CD4-positive, alpha-beta T cell (primary cell): ENCODE measurements at regions not wholly inside any gene's neighbourhood (a gene's known extent, or its start where the extent isn't known, plus 50 kb on each side); places are given as distances from the start of the nearest gene placed in this dataset.

ENCODE experiments used
- ATAC-seq: fragments of 200-7000 bp; cut with Tn5 transposase; one replicate; pipeline ENCODE4 v1.10.0; 2022; ENCODE audit warnings: mild to moderate bottlenecking; ENCODE audit not compliant: poor library complexity
- CTCF ChIA-PET: fragments of 350-600 bp; sonication (Branson Sonifier 250); formaldehyde crosslinking; loops from one replicate; lab custom pipeline; 2021; ENCODE audit warnings: antibody characterized with exemption, inconsistent platforms; lab: Charles Lee
- POLR2A ChIA-PET: fragments of 350-600 bp; sonication (Branson Sonifier 250); formaldehyde crosslinking; loops from one replicate; lab custom pipeline; 2021; ENCODE audit warnings: antibody characterized with exemption, inconsistent platforms; lab: Charles Lee
- DNase-seq, 14 experiments: peaks; one replicate each; pipeline ENCODE4 v3.0.0-alpha.2; 2013 to 2020; ENCODE audit warnings: mixed read lengths in 2 of 14
- H3K27ac ChIP-seq, 2 donors: one replicate each; pipeline versions ENCODE4 v1.5.1 to v1.7.0; 2013; ENCODE audit warnings: low read length in 2 of 2, low read depth in 1 of 2, mild to moderate bottlenecking in 1 of 2
- H3K27me3 ChIP-seq, 2 experiments: 1 replicate in 1 of 2; 2 replicates in 1 of 2; pipeline versions ENCODE4 v1.6.1 to v1.7.0; 2013; ENCODE audit warnings: low read length in 2 of 2, control low read depth in 1 of 2, mild to moderate bottlenecking in 1 of 2, moderate library complexity in 1 of 2; ENCODE audit not compliant: insufficient read depth in 2 of 2, control insufficient read depth in 1 of 2
- H3K36me3 ChIP-seq: one replicate; pipeline ENCODE4 v1.6.1; 2013; ENCODE audit warnings: low read length, control low read depth; ENCODE audit not compliant: insufficient read depth
- H3K4me1 ChIP-seq: one replicate; pipeline ENCODE4 v1.6.1; 2013; ENCODE audit warnings: low read length, control low read depth; ENCODE audit not compliant: insufficient read depth
- H3K4me3 ChIP-seq: one replicate; pipeline ENCODE4 v1.5.1; 2013; ENCODE audit warnings: mild to moderate bottlenecking, low read length, moderate library complexity
- H3K9me3 ChIP-seq, 2 experiments: 1 replicate in 1 of 2; 2 replicates in 1 of 2; pipeline versions ENCODE4 v1.6.1 to v1.7.0; 2013; ENCODE audit warnings: low read length in 2 of 2, mild to moderate bottlenecking in 2 of 2, control low read depth in 1 of 2, moderate library complexity in 1 of 2; ENCODE audit not compliant: control insufficient read depth in 1 of 2, insufficient read depth in 1 of 2
- H3K27ac Mint-ChIP-seq: one replicate; pipeline ENCODE4 v1.8.0; 2020; ENCODE audit warnings: mixed read lengths
- H3K27me3 Mint-ChIP-seq: one replicate; pipeline ENCODE4 v1.8.0; 2021; ENCODE audit warnings: mixed read lengths
- H3K36me3 Mint-ChIP-seq: one replicate; pipeline ENCODE4 v1.8.0; 2021; ENCODE audit warnings: low read depth, mixed read lengths
- H3K4me1 Mint-ChIP-seq: one replicate; pipeline ENCODE4 v1.8.0; 2021; ENCODE audit warnings: low read depth, mixed read lengths
- H3K4me3 Mint-ChIP-seq: one replicate; pipeline ENCODE4 v1.8.0; 2020; ENCODE audit warnings: mild to moderate bottlenecking, mixed read lengths
- H3K9me3 Mint-ChIP-seq: one replicate; pipeline ENCODE4 v1.8.0; 2020; ENCODE audit warnings: mixed read lengths
- intact Hi-C, 2 experiments: fragments of 100-400 bp; cut with DNase I in 1 of 2; cut with micrococcal nuclease in 1 of 2; formaldehyde crosslinking; loops; one replicate each; pipeline versions ENCODE4 v1.15.1 to v1.9.0; 2023 to 2025; cut with DNase I, micrococcal nuclease
- TF ChIP-seq, protein P1 (sequence below): fragments of 200-600 bp; IDR thresholded peaks from one replicate; pipeline ENCODE4 v1.8.0; 2022; ENCODE audit warnings: antibody characterized with exemption, mild to moderate bottlenecking

- ChIA-PET POLR2A (no interaction called here), CTCF (no interaction called here)
- H3K36me3 ChIP-seq: no peaks in the 10 kb centered on the region
- H3K27me3 ChIP-seq: no peaks in the 10 kb centered on the region
- H3K9me3 ChIP-seq: no peaks in the 10 kb centered on the region
- DNase-seq (no peak), ATAC-seq (no peak)
- H3K4me1 ChIP-seq: no peaks in the 10 kb centered on the region
- TF ChIP-seq, protein P1, sequence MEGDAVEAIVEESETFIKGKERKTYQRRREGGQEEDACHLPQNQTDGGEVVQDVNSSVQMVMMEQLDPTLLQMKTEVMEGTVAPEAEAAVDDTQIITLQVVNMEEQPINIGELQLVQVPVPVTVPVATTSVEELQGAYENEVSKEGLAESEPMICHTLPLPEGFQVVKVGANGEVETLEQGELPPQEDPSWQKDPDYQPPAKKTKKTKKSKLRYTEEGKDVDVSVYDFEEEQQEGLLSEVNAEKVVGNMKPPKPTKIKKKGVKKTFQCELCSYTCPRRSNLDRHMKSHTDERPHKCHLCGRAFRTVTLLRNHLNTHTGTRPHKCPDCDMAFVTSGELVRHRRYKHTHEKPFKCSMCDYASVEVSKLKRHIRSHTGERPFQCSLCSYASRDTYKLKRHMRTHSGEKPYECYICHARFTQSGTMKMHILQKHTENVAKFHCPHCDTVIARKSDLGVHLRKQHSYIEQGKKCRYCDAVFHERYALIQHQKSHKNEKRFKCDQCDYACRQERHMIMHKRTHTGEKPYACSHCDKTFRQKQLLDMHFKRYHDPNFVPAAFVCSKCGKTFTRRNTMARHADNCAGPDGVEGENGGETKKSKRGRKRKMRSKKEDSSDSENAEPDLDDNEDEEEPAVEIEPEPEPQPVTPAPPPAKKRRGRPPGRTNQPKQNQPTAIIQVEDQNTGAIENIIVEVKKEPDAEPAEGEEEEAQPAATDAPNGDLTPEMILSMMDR: no peak
- intact Hi-C loops: no loop called here
- no peak overlapping the region for H3K4me3 ChIP-seq
- Mint-ChIP-seq H3K27ac (no peak overlapping the region), H3K4me3 (no peak overlapping the region), H3K4me1 (no peaks in the 10 kb centered on the region), H3K9me3 (no peaks in the 10 kb centered on the region), H3K36me3 (no peaks in the 10 kb centered on the region), H3K27me3 (peaks cover 19% of the 10 kb centered on the region)
- no peak overlapping the region for H3K27ac ChIP-seq
Measured at GRCh38 chr12:97082029-97082428, 175.0 kb downstream of the NEDD1 start.

DNA sequence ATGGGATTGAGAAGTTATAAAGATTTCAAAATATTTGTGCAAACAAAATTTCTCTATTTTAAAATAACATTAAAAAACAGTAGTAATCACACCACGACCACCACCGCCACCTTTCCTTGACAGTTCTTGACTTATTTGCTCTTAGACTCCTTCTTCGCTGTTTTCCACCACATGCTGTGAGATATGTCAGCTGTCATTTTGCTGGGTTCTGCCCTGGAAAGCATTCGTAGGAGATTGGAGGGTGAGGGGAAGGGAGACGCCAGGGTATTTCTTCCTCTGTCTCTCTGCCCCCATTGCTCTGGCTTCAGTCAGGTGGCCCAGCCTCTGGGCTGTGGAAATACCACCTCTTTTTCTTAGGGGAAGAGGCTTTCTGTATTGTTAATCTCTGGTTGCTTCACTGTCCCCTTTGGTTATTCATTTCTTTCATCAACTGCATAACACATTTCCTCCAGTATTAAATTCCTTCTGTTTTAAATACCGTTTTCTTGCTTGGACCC is 186.2 kb downstream of the NEDD1 start:
- no peak for DNase-seq
- H3K27ac ChIP-seq: no peak overlapping the region
- intact Hi-C loops: no loop called here
- H3K4me1 ChIP-seq: no peaks in the 10 kb centered on the region
- no peak for ATAC-seq
- no peaks in the 10 kb centered on the region for H3K36me3 ChIP-seq
- no peak overlapping the region for H3K4me3 ChIP-seq
- Mint-ChIP-seq H3K4me1 (no peaks in the 10 kb centered on the region), H3K9me3 (no peaks in the 10 kb centered on the region), H3K4me3 (no peak overlapping the region), H3K27me3 (peaks cover 12% of the 10 kb centered on the region), H3K27ac (no peak overlapping the region), H3K36me3 (no peaks in the 10 kb centered on the region)
- H3K27me3 ChIP-seq: no peaks in the 10 kb centered on the region
- ChIA-PET CTCF (no interaction called here), POLR2A (no interaction called here)
- TF ChIP-seq, protein P1: no peak
- no peaks in the 10 kb centered on the region for H3K9me3 ChIP-seq

DNA sequence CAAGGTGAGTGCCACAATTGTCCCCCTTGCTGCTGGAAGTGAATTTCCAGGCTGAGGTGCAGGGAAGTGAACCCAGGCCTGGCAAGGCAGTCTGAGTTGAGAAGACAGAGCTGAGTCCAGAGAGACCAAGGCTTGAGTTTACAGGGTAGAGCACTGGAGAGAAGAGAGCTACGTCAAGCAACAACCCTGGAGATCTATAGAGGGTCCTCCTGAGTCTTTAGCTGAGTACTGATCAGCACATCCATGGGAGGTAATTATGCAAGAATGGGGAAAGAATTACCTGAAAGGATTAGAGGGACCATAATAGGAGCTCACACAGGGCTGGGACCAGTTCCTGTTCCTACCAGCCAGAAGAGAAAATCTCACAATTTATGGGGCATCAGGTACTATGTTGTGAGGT is 190.7 kb downstream of the NEDD1 start:
- no peak for ATAC-seq
- intact Hi-C loops: no loop called here

More for the DNA sequence above, 190.7 kb downstream of the NEDD1 start:
- Mint-ChIP-seq H3K4me1 (no peaks in the 10 kb centered on the region), H3K27ac (no peak overlapping the region), H3K4me3 (no peak overlapping the region), H3K27me3 (peaks cover 6% of the 10 kb centered on the region), H3K36me3 (no peaks in the 10 kb centered on the region), H3K9me3 (peaks cover 12% of the 10 kb centered on the region)
- no peaks in the 10 kb centered on the region for H3K4me1 ChIP-seq
- H3K36me3 ChIP-seq: no peaks in the 10 kb centered on the region
- no peak overlapping the region for H3K4me3 ChIP-seq
- no peak overlapping the region for H3K27ac ChIP-seq
- H3K27me3 ChIP-seq: no peaks in the 10 kb centered on the region
- ChIA-PET POLR2A (no interaction called here), CTCF (no interaction called here)
- TF ChIP-seq, protein P1: no peak
- H3K9me3 ChIP-seq: no peaks in the 10 kb centered on the region
- no peak for DNase-seq
